Neural cell (in vitro differentiated cells): ENCODE measurements at regions not wholly inside any gene's neighbourhood (a gene's known extent, or its start where the extent isn't known, plus 50 kb on each side); places are given as distances from the start of the nearest gene placed in this dataset.

Experiments
- H2AFZ ChIP-seq: fragments of 200-600, 300-800 bp; sonication (generic), shearing (Covaris generic); 2 replicates; pipeline ENCODE4 v1.6.0; 2014; ENCODE audit warnings: low read depth, mild to moderate bottlenecking, antibody characterized with exemption, low read length, moderate library complexity
- H3F3A ChIP-seq: fragments of 200-600 bp; shearing (Covaris generic); 2 replicates; pipeline ENCODE4 v1.6.1; 2016; ENCODE audit warnings: mild to moderate bottlenecking, moderate library complexity, mixed read lengths, antibody characterized with exemption, low read length; ENCODE audit not compliant: insufficient read depth, poor library complexity, severe bottlenecking
- H3K27ac ChIP-seq: fragments of 200-600, 300-800 bp; sonication (generic), shearing (Covaris generic); 2 replicates; pipeline ENCODE4 v1.5.1; 2014; ENCODE audit warnings: mild to moderate bottlenecking, low read length, moderate library complexity
- H3K27me3 ChIP-seq: fragments of 300-800, 200-600 bp; sonication (generic), shearing (Covaris generic); 2 replicates; pipeline ENCODE4 v1.6.0; 2014; ENCODE audit warnings: mild to moderate bottlenecking, low read depth, low read length, moderate library complexity; ENCODE audit not compliant: insufficient read depth
- H3K36me3 ChIP-seq: fragments of 300-800, 200-600 bp; sonication (generic), shearing (Covaris generic); 2 replicates; pipeline ENCODE4 v1.5.1; 2014; ENCODE audit warnings: mild to moderate bottlenecking, antibody characterized with exemption, low read length, moderate library complexity; ENCODE audit not compliant: insufficient read depth
- H3K4me2 ChIP-seq: fragments of 300-800, 200-600 bp; sonication (generic), shearing (Covaris generic); 2 replicates; pipeline ENCODE4 v1.6.0; 2014; ENCODE audit warnings: mild to moderate bottlenecking, low read length
- H3K4me3 ChIP-seq: fragments of 300-800, 200-600 bp; sonication (generic), shearing (Covaris generic); 2 replicates; pipeline ENCODE4 v1.5.1; 2014; ENCODE audit warnings: mild to moderate bottlenecking, low read length, moderate library complexity
- H3K79me2 ChIP-seq: fragments of 200-600 bp; shearing (Covaris generic); replicated peaks from 2 replicates; pipeline ENCODE4 v1.6.0; 2014; ENCODE audit warnings: mild to moderate bottlenecking, low read length, moderate library complexity; ENCODE audit not compliant: insufficient read depth
- H3K9ac ChIP-seq: fragments of 300-800, 200-600 bp; sonication (generic), shearing (Covaris generic); 2 replicates; pipeline ENCODE4 v1.6.1; 2016; ENCODE audit warnings: mild to moderate bottlenecking, low read length, mixed read lengths
- H3K9me2 ChIP-seq: fragments of 200-600 bp; shearing (Covaris generic); 2 replicates; pipeline ENCODE4 v1.6.1; 2016; ENCODE audit warnings: mild to moderate bottlenecking, low read length, mixed read lengths; ENCODE audit not compliant: insufficient read depth
- H3K9me3 ChIP-seq: fragments of 200-600, 300-800 bp; sonication (generic), shearing (Covaris generic); 2 replicates; pipeline ENCODE4 v1.6.1; 2016; ENCODE audit warnings: mild to moderate bottlenecking, mixed run types, low read length, moderate library complexity, mixed read lengths
- H4K20me1 ChIP-seq: fragments of 200-600 bp; shearing (Covaris generic); 2 replicates; pipeline ENCODE4 v1.6.1; 2016; ENCODE audit warnings: mild to moderate bottlenecking, mixed run types; ENCODE audit not compliant: insufficient read depth
- EP300 ChIP-seq: fragments of 450-650 bp; conservative IDR thresholded peaks from 2 replicates; pipeline ENCODE4 v1.6.1; 2014; ENCODE audit warnings: antibody characterized with exemption, mild to moderate bottlenecking, moderate library complexity; ENCODE audit not compliant: poor library complexity, severe bottlenecking
- EZH2 ChIP-seq: fragments of 200-600, 300-800 bp; shearing (Covaris generic), sonication (generic); IDR thresholded peaks from 2 replicates; pipeline ENCODE4 v1.6.1; 2014; ENCODE audit warnings: antibody characterized with exemption, low read length, borderline replicate concordance, mild to moderate bottlenecking; ENCODE audit not compliant: insufficient read depth, poor library complexity, severe bottlenecking
- MXI1 ChIP-seq: fragments of 450-650 bp; conservative IDR thresholded peaks from 2 replicates; pipeline ENCODE4 v1.6.1; 2014; ENCODE audit warnings: antibody characterized with exemption, mild to moderate bottlenecking; ENCODE audit not compliant: poor library complexity, severe bottlenecking
- POLR2AphosphoS5 ChIP-seq: IDR thresholded peaks from 2 replicates; pipeline ENCODE4 v1.6.1; 2012
- RAD21 ChIP-seq: fragments of 450-650 bp; conservative IDR thresholded peaks from 2 replicates; pipeline ENCODE4 v1.6.1; 2014; ENCODE audit warnings: antibody characterized with exemption, mild to moderate bottlenecking, moderate library complexity
- SMC3 ChIP-seq: fragments of 450-650 bp; conservative IDR thresholded peaks from 2 replicates; pipeline ENCODE4 v1.6.1; 2014; ENCODE audit warnings: antibody characterized with exemption, mild to moderate bottlenecking, moderate library complexity; ENCODE audit not compliant: poor library complexity
- TAF1 ChIP-seq: IDR thresholded peaks from 2 replicates; pipeline ENCODE4 v1.6.1; 2012; ENCODE audit warnings: low read depth
- TF ChIP-seq, protein P1 (sequence below): IDR thresholded peaks from 2 replicates; pipeline ENCODE4 v1.6.1; 2012; ENCODE audit warnings: borderline replicate concordance
- TF ChIP-seq, protein P2 (sequence below): fragments of 450-650 bp; IDR thresholded peaks from 2 replicates; pipeline ENCODE4 v1.5.1; 2014; ENCODE audit warnings: antibody characterized with exemption, mild to moderate bottlenecking, moderate library complexity; ENCODE audit not compliant: poor library complexity, severe bottlenecking

DNA sequence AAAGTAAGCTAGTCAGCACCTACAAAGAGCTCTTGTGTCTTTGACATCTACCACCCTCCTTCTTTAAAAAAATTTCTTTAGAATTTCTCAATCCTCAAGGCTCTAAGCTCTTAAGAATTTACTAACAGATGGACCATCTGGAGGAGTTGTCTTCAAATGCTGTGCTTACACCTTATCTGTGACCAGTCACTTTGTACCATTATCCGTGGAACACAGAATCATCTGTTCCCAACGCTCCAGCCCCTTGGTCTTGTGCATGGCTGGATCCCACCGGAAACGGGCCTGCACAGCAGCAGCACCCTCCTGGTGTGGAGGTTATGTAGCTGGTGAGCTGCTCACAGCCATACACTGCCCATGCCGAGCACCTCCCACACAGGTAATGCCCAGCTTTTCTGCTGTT lies 89.0 kb downstream of the TBX19 start:
- H3K27me3 ChIP-seq = no peaks in the 10 kb centered on the region
- no peaks in the 10 kb centered on the region for H3K79me2 ChIP-seq
- no peak overlapping the region for H3K4me3 ChIP-seq
- TF ChIP-seq EZH2 = no peak
- TF ChIP-seq MXI1 = no peak
- TF ChIP-seq POLR2AphosphoS5 = no peak
- TF ChIP-seq, protein P1, sequence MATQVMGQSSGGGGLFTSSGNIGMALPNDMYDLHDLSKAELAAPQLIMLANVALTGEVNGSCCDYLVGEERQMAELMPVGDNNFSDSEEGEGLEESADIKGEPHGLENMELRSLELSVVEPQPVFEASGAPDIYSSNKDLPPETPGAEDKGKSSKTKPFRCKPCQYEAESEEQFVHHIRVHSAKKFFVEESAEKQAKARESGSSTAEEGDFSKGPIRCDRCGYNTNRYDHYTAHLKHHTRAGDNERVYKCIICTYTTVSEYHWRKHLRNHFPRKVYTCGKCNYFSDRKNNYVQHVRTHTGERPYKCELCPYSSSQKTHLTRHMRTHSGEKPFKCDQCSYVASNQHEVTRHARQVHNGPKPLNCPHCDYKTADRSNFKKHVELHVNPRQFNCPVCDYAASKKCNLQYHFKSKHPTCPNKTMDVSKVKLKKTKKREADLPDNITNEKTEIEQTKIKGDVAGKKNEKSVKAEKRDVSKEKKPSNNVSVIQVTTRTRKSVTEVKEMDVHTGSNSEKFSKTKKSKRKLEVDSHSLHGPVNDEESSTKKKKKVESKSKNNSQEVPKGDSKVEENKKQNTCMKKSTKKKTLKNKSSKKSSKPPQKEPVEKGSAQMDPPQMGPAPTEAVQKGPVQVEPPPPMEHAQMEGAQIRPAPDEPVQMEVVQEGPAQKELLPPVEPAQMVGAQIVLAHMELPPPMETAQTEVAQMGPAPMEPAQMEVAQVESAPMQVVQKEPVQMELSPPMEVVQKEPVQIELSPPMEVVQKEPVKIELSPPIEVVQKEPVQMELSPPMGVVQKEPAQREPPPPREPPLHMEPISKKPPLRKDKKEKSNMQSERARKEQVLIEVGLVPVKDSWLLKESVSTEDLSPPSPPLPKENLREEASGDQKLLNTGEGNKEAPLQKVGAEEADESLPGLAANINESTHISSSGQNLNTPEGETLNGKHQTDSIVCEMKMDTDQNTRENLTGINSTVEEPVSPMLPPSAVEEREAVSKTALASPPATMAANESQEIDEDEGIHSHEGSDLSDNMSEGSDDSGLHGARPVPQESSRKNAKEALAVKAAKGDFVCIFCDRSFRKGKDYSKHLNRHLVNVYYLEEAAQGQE = no peak
- TF ChIP-seq TAF1 = no peak
- no peak for TF ChIP-seq RAD21
- TF ChIP-seq EP300 = no peak
- TF ChIP-seq, protein P2, sequence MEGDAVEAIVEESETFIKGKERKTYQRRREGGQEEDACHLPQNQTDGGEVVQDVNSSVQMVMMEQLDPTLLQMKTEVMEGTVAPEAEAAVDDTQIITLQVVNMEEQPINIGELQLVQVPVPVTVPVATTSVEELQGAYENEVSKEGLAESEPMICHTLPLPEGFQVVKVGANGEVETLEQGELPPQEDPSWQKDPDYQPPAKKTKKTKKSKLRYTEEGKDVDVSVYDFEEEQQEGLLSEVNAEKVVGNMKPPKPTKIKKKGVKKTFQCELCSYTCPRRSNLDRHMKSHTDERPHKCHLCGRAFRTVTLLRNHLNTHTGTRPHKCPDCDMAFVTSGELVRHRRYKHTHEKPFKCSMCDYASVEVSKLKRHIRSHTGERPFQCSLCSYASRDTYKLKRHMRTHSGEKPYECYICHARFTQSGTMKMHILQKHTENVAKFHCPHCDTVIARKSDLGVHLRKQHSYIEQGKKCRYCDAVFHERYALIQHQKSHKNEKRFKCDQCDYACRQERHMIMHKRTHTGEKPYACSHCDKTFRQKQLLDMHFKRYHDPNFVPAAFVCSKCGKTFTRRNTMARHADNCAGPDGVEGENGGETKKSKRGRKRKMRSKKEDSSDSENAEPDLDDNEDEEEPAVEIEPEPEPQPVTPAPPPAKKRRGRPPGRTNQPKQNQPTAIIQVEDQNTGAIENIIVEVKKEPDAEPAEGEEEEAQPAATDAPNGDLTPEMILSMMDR = no peak
- TF ChIP-seq SMC3 = no peak
- H3K9ac ChIP-seq = no peak overlapping the region
- no peak overlapping the region for H2AFZ ChIP-seq
- H3K9me2 ChIP-seq = no peaks in the 10 kb centered on the region
- H3K36me3 ChIP-seq = no peaks in the 10 kb centered on the region
- H4K20me1 ChIP-seq = no peaks in the 10 kb centered on the region
- H3K4me2 ChIP-seq = no peak overlapping the region
- no peaks in the 10 kb centered on the region for H3K9me3 ChIP-seq
- H3K27ac ChIP-seq = no peak overlapping the region
- H3F3A ChIP-seq = no peaks in the 10 kb centered on the region

DNA sequence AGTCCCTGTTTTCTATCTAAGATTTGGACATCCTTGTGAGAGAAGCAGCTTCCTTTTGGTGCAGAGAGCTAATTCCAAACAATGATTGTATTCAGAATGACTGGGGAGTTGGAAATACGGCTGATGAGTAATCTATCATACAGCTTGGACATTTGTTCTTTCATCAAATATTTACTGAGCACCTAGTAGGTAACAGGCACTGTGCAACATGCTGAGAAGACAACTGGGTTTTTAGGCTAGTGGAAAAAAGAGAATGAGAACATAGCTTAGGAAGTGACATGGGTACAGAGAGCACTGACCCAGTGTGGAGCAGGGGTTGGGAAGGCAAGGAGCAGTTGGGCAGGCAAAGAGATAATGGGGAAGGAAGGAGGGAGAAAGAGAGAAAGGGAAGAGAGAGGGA lies 87.5 kb downstream of the TBX19 start:
- H4K20me1 ChIP-seq = no peaks in the 10 kb centered on the region
- H3K36me3 ChIP-seq = no peaks in the 10 kb centered on the region
- H3K9me2 ChIP-seq = no peaks in the 10 kb centered on the region
- H3K27ac ChIP-seq = no peak overlapping the region
- H3K9ac ChIP-seq = no peak overlapping the region
- H3K27me3 ChIP-seq = no peaks in the 10 kb centered on the region
- no peak overlapping the region for H2AFZ ChIP-seq
- no peak overlapping the region for H3K4me3 ChIP-seq
- TF ChIP-seq TAF1 (no peak), POLR2AphosphoS5 (no peak), MXI1 (no peak)
- TF ChIP-seq, protein P1 = no peak
- no peak overlapping the region for H3K4me2 ChIP-seq
- H3K79me2 ChIP-seq = no peaks in the 10 kb centered on the region
- H3F3A ChIP-seq = no peaks in the 10 kb centered on the region
- H3K9me3 ChIP-seq = no peaks in the 10 kb centered on the region
